Uterus (tissue), 2 donors: ENCODE measurements at regions not wholly inside any gene's neighbourhood (a gene's known extent, or its start where the extent isn't known, plus 50 kb on each side); places are given as distances from the start of the nearest gene placed in this dataset.

Experiments
- POLR2A ChIP-seq, 2 donors: fragments of 450-650 bp; IDR thresholded peaks; one replicate each; pipeline ENCODE4 v1.6.1; 2016; ENCODE audit warnings: antibody characterized with exemption in 2 of 2, mild to moderate bottlenecking in 1 of 2, moderate library complexity in 1 of 2
- TF ChIP-seq, protein P1 (sequence below), 4 experiments: fragments of 200-600 bp in 2 of 4; fragments of 450-650 bp in 2 of 4; sonication (generic) in 2 of 4; IDR thresholded peaks; one replicate each; pipeline ENCODE4 v1.5.1; 2016 to 2019; ENCODE audit warnings: antibody characterized with exemption in 4 of 4, mild to moderate bottlenecking in 2 of 4, moderate library complexity in 1 of 4

DNA sequence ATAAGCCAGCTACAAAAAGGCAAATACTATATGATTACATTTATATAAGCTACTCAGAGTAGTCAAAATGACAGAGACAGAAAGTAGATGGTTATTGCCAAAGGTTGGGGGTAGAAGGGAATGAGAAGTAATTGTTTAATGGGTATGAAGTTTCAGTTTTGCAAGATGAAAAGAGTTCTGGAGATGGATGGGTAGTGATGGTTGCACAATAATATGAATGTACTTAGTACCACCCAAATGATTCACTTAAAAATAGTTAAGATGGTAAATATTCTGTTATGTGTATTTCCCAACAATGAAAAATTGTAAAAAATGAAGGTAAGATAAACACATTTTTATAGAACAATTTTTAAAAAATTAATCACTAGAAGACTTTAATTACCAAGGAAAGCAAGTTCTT is 448.4 kb downstream of the ADCYAP1 start:
- TF ChIP-seq, protein P1, sequence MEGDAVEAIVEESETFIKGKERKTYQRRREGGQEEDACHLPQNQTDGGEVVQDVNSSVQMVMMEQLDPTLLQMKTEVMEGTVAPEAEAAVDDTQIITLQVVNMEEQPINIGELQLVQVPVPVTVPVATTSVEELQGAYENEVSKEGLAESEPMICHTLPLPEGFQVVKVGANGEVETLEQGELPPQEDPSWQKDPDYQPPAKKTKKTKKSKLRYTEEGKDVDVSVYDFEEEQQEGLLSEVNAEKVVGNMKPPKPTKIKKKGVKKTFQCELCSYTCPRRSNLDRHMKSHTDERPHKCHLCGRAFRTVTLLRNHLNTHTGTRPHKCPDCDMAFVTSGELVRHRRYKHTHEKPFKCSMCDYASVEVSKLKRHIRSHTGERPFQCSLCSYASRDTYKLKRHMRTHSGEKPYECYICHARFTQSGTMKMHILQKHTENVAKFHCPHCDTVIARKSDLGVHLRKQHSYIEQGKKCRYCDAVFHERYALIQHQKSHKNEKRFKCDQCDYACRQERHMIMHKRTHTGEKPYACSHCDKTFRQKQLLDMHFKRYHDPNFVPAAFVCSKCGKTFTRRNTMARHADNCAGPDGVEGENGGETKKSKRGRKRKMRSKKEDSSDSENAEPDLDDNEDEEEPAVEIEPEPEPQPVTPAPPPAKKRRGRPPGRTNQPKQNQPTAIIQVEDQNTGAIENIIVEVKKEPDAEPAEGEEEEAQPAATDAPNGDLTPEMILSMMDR (IDR thresholded peaks at IDR 0.05): no peak
- no peak for TF ChIP-seq POLR2A (IDR thresholded peaks at IDR 0.05)
